Ovary (tissue), 7 donors: ENCODE measurements at regions not wholly inside any gene's neighbourhood (a gene's known extent, or its start where the extent isn't known, plus 50 kb on each side); places are given as distances from the start of the nearest gene placed in this dataset.
"Not testable (repeated sequence)": the region's sequence is repeated elsewhere in the genome, so short reads cannot be mapped to it uniquely, and the experiment has no call there.

Experiments used
- DNase-seq, 5 donors: peaks; one replicate each; pipeline ENCODE4 v3.0.0-alpha.2; 2019 to 2020
- H3K27ac ChIP-seq, 2 donors: fragments of 200-600 bp; one replicate each; pipeline versions ENCODE4 v1.5.1 to v1.8.0; 2019 to 2022
- H3K27me3 ChIP-seq: fragments of 200-600 bp; one replicate; pipeline ENCODE4 v1.8.0; 2022
- H3K36me3 ChIP-seq: fragments of 200-600 bp; sonication (generic); one replicate; pipeline ENCODE4 v1.5.1; 2019
- H3K4me1 ChIP-seq: one replicate; pipeline ENCODE4 v1.8.1; 2013; ENCODE audit warnings: mild to moderate bottlenecking, moderate library complexity; ENCODE audit not compliant: insufficient read depth
- H3K4me3 ChIP-seq: fragments of 200-600 bp; sonication (generic); one replicate; pipeline ENCODE4 v1.5.1; 2017
- H3K9me3 ChIP-seq, 2 donors: fragments of 200-600 bp in 1 of 2; sonication (generic) in 1 of 2; one replicate each; pipeline versions ENCODE4 v1.5.1 to v1.8.1; 2013 to 2019; ENCODE audit warnings: mild to moderate bottlenecking in 1 of 2, moderate library complexity in 1 of 2
- CTCF ChIP-seq, 3 donors: fragments of 450-650 bp in 2 of 3; fragments of 200-600 bp in 1 of 3; IDR thresholded peaks; one replicate each; pipeline versions ENCODE4 v1.5.1 to v1.8.0; 2016 to 2022; ENCODE audit warnings: antibody characterized with exemption in 3 of 3, mild to moderate bottlenecking in 1 of 3
- EP300 ChIP-seq: sonication (generic); formaldehyde crosslinking; IDR thresholded peaks from one replicate; pipeline ENCODE4 v1.6.1; 2017; ENCODE audit warnings: antibody characterized with exemption
- POLR2A ChIP-seq: fragments of 450-650 bp; IDR thresholded peaks from one replicate; pipeline ENCODE4 v1.6.1; 2017; ENCODE audit warnings: antibody characterized with exemption, mild to moderate bottlenecking, moderate library complexity
- WGBS, 3 donors: extraction: QIAGEN DNeasy Blood & Tissue Kit in 1 of 3; methylation state at CpG; one replicate each; pipeline versions ENCODE4 v1.1.5 to v1.1.7; 2013 to 2017; 5-methylcytosine and 5-hydroxymethylcytosine counted together
- intact Hi-C, 4 donors: fragments of 100-400 bp; cut with DNase I; formaldehyde crosslinking; loops; one replicate each; pipeline versions ENCODE4 v1.11.0 to v1.15.1; 2022 to 2023
- donor health status: DM: no; HTN: no; CAD: no; lungs with moderate emphysema.
- donor health status: DM: no; HTN: no; CAD: no.
- donor health status: Bipolar disorder and iron deficiency.
- donor health status: DM: no; HTN: no; CAD: no.
- donor health status: DM: yes; HTN: yes; CAD: no.

- WGBS, 3 donors = 75 to 83% (median 80%) methylated on average over 5 of the region's 5 CpGs
- no peak for DNase-seq
- Histone ChIP-seq H3K27me3 (no peaks in the 10 kb centered on the region), H3K27ac (no peak overlapping the region), H3K4me1 (no peaks in the 10 kb centered on the region), H3K9me3 (no peaks in the 10 kb centered on the region), H3K36me3 (no peaks in the 10 kb centered on the region), H3K4me3 (no peak overlapping the region)
- TF ChIP-seq POLR2A (no peak), EP300 (no peak), CTCF (IDR thresholded peaks at IDR 0.05) (no peak)
- intact Hi-C loops = no loop called here
Observed at GRCh38 chr3:137869022-137869421, 104.9 kb downstream of the SOX14 start.

GRCh38 chr3:137872589-137872988 is 108.5 kb downstream of the SOX14 start:
- H3K9me3 ChIP-seq, H3K4me3 ChIP-seq, H3K36me3 ChIP-seq, intact Hi-C loops, DNase-seq, H3K27ac ChIP-seq, H3K4me1 ChIP-seq, H3K27me3 ChIP-seq: not testable (repeated sequence)
- 94 to 96% methylated on average over 14 to 25 of the region's 25 CpGs; no CpG with 5 or more reads in 1 of the 3 donors for WGBS, 3 donors

- WGBS, 3 donors = 74 to 79% (median 78%) methylated on average over 6 of the region's 6 CpGs
- H3K4me3 ChIP-seq, DNase-seq: not testable (repeated sequence)
Observed at GRCh38 chr3:137896842-137897241, 113.1 kb upstream of the CLDN18 start.

GRCh38 chr3:137906985-137907649 is 102.8 kb upstream of the CLDN18 start:
- intact Hi-C loops = no loop called here
- 87 to 95% (median 88%) methylated on average over 10 of the region's 10 CpGs for WGBS, 3 donors
- Histone ChIP-seq H3K4me1 (no peaks in the 10 kb centered on the region), H3K27ac (no peak overlapping the region), H3K36me3 (no peaks in the 10 kb centered on the region), H3K4me3 (no peak overlapping the region), H3K9me3 (no peaks in the 10 kb centered on the region), H3K27me3 (no peaks in the 10 kb centered on the region)
- DNase-seq = no peak
- TF ChIP-seq CTCF (IDR thresholded peaks at IDR 0.05) = no peak
- no peak for TF ChIP-seq EP300
- no peak for TF ChIP-seq POLR2A

More at GRCh38 chr3:137896842-137897241, 113.1 kb upstream of the CLDN18 start:
- H3K36me3 ChIP-seq, H3K27me3 ChIP-seq, H3K4me1 ChIP-seq, H3K27ac ChIP-seq, H3K9me3 ChIP-seq, intact Hi-C loops: not testable (repeated sequence)

- no peak for DNase-seq
- no peaks in the 10 kb centered on the region for H3K36me3 ChIP-seq
- no peak overlapping the region for H3K4me3 ChIP-seq
- no peaks in the 10 kb centered on the region for H3K27me3 ChIP-seq
- no peak overlapping the region for H3K27ac ChIP-seq
- TF ChIP-seq CTCF (IDR thresholded peaks at IDR 0.05) (no peak), EP300 (no peak), POLR2A (no peak)
- intact Hi-C loops = no loop called here
- no peaks in the 10 kb centered on the region for H3K9me3 ChIP-seq
- H3K4me1 ChIP-seq = no peaks in the 10 kb centered on the region
- 66 to 79% (median 70%) methylated on average over 4 of the region's 4 CpGs for WGBS, 3 donors
Observed at GRCh38 chr3:137924628-137925027, 85.3 kb upstream of the CLDN18 start.
